BJ (cell line): ENCODE measurements at regions not wholly inside any gene's neighbourhood (a gene's known extent, or its start where the extent isn't known, plus 50 kb on each side); places are given as distances from the start of the nearest gene placed in this dataset.

Source experiments
- CTCF ChIA-PET: fragments of 350-600 bp; formaldehyde crosslinking; extraction: SDS; loops from one replicate; lab custom pipeline; 2021; ENCODE audit warnings: antibody characterized with exemption, inconsistent platforms; lab: Yijun Ruan, JAX
- POLR2A ChIA-PET: fragments of 300-600 bp; sonication (Branson Sonifier 250); formaldehyde crosslinking; extraction: SDS; loops from one replicate; lab custom pipeline; 2021; ENCODE audit warnings: antibody characterized with exemption; lab: Charles Lee
- DNase-seq: peaks from one replicate; pipeline ENCODE4 v3.0.0-alpha.2; 2011; ENCODE audit warnings: low read depth
- H3K27me3 ChIP-seq: 2 replicates; pipeline ENCODE4 v1.6.0; 2011; ENCODE audit warnings: low read length; ENCODE audit not compliant: control insufficient read depth, insufficient read depth
- H3K36me3 ChIP-seq: 2 replicates; pipeline ENCODE4 v1.5.1; 2011; ENCODE audit warnings: low read length; ENCODE audit not compliant: control insufficient read depth, insufficient read depth
- H3K4me3 ChIP-seq: 2 replicates; pipeline ENCODE4 v1.5.1; 2011; ENCODE audit warnings: low read depth, mild to moderate bottlenecking, control low read depth, low read length
- TF ChIP-seq, protein P1 (sequence below): IDR thresholded peaks from 2 replicates; pipeline ENCODE4 v1.5.1; 2011; ENCODE audit warnings: low read depth, mild to moderate bottlenecking, control low read depth, inconsistent platforms, low read length, moderate library complexity; ENCODE audit not compliant: insufficient read depth

DNA sequence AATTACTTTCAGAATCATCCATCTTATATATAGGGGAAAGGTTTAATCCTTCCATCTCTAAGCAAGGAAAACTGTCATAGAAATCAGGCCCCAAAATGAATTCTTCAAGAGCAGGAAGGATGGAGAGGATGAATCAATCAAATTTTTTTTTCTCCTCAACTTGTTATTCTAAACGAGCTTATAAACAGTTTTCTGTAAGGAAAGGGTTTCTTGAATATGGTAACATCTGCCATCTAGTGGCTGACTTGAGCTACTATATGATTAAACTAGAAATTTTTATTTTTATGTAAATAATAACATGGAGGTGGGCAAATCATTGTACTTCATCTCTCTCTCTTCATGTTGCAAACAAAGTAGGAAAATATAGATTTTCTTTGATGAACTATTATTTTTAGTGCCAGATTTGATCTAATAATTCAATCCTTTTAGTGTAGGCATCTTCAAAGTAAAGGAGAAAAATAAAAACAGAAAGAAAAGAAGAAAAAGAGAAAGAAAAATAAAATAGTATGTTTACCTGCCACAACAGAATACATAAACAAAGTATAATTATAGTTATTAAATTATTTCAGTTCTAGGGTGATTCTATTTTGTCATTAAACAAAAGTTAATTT lies 146.6 kb downstream of the SERPINI1 start:
- no peak for DNase-seq
- TF ChIP-seq, protein P1, sequence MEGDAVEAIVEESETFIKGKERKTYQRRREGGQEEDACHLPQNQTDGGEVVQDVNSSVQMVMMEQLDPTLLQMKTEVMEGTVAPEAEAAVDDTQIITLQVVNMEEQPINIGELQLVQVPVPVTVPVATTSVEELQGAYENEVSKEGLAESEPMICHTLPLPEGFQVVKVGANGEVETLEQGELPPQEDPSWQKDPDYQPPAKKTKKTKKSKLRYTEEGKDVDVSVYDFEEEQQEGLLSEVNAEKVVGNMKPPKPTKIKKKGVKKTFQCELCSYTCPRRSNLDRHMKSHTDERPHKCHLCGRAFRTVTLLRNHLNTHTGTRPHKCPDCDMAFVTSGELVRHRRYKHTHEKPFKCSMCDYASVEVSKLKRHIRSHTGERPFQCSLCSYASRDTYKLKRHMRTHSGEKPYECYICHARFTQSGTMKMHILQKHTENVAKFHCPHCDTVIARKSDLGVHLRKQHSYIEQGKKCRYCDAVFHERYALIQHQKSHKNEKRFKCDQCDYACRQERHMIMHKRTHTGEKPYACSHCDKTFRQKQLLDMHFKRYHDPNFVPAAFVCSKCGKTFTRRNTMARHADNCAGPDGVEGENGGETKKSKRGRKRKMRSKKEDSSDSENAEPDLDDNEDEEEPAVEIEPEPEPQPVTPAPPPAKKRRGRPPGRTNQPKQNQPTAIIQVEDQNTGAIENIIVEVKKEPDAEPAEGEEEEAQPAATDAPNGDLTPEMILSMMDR = peak; percentile 61

DNA sequence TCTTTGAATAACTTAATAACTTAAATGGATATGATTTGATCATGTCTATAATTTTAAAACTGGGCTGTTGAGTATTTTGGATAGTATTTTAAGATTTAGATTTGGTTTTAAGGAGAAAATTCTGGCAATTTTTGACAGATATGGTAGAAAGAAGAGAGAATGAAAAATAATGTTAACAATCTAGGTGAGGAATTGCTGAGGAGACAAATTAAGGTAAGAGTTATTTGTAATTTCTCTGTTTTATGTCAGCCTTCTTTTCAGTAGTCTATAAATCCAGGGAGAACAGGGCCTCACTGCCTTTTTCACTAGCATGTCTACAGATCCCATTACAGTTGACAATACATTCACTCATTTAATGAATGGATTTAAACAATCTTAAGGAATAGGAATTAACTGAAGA lies 144.7 kb downstream of the SERPINI1 start:
- ChIA-PET POLR2A (no interaction called here), CTCF (interaction anchor here (0.9 to 3.1 kb wide), 2 partner anchors 500 kb away, joined by 3 to 25 read pairs; partner anchors contain the start of gene ZBBX)
- Histone ChIP-seq H3K27me3 (no peaks in the 10 kb centered on the region), H3K4me3 (no peak overlapping the region), H3K36me3 (no peaks in the 10 kb centered on the region)
- TF ChIP-seq, protein P1 = no peak
- DNase-seq = no peak

More for the DNA sequence above, 146.6 kb downstream of the SERPINI1 start:
- Histone ChIP-seq H3K36me3 (no peaks in the 10 kb centered on the region), H3K27me3 (no peaks in the 10 kb centered on the region), H3K4me3 (no peak overlapping the region)
- ChIA-PET POLR2A (no interaction called here), CTCF (interaction anchor here (1.0 to 3.1 kb wide), 4 partner anchors 10 to 502 kb away, joined by 3 to 25 read pairs (median 5); partner anchors contain the start of gene ZBBX)

DNA sequence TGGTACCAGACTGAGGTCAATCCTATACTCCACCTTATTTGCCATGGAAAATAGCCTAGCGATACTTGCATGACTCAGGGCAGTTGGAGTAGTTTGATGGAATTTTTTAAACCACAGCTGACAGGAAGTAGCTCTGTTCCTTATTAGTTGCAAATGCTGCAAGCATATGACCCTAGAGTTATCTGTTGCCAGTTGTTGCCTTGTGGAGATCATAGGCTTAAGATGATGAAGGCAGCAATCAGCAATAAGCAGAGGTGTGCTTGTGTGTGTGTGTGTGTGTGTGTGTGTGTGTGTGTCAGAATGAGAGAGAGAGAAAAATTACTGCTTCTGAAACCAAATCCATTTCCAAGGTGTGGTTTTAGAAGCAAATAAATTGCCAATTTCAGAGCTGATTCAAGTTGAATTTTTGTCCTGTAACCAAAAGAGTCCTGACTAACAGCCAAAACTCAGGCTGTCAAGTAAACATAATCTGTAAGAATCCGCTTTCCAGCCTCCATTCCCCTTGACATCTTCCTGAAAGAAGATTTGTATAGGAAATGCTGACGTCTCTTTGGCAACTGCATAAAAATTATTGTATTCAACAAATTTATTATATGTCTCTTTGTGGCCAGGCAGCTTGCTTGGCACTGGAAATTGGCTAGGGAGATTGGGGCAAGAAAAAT lies 141.2 kb downstream of the SERPINI1 start:
- H3K4me3 ChIP-seq = no peak overlapping the region
- POLR2A ChIA-PET = no interaction called here
- CTCF ChIA-PET = no interaction called here
- no peaks in the 10 kb centered on the region for H3K27me3 ChIP-seq
- DNase-seq = no peak
- TF ChIP-seq, protein P1 = no peak
- H3K36me3 ChIP-seq = no peaks in the 10 kb centered on the region
